SK-N-SH (cell line): ENCODE measurements at regions not wholly inside any gene's neighbourhood (a gene's known extent, or its start where the extent isn't known, plus 50 kb on each side); places are given as distances from the start of the nearest gene placed in this dataset.

ENCODE experiments used
- EP300 ChIP-seq, 2 experiments: IDR thresholded peaks; 2 replicates each; pipeline versions ENCODE4 v1.4.0 to v1.6.1; 2012; ENCODE audit warnings: borderline replicate concordance in 1 of 2, low read depth in 1 of 2, low read length in 1 of 2
- FOSL2 ChIP-seq: IDR thresholded peaks from 2 replicates; pipeline ENCODE4 v1.4.0; 2012; ENCODE audit warnings: low read depth, mild to moderate bottlenecking, moderate library complexity, borderline replicate concordance
- FOXJ3 ChIP-seq: sonication (generic); formaldehyde crosslinking; IDR thresholded peaks from 2 replicates; pipeline ENCODE4 v1.5.1; 2020; ENCODE audit warnings: mild to moderate bottlenecking, missing genetic modification reagents
- GABPA ChIP-seq: IDR thresholded peaks from 2 replicates; pipeline ENCODE4 v1.4.0; 2012; ENCODE audit warnings: low read depth, mild to moderate bottlenecking
- NRF1 ChIP-seq: IDR thresholded peaks from 2 replicates; pipeline ENCODE4 v1.6.1; 2012; ENCODE audit warnings: low read depth, mild to moderate bottlenecking, low read length
- POLR2AphosphoS5 ChIP-seq: IDR thresholded peaks from 2 replicates; pipeline ENCODE4 v1.6.1; 2012; ENCODE audit warnings: low read depth, low read length
- TCF12 ChIP-seq: IDR thresholded peaks from 2 replicates; pipeline ENCODE4 v1.4.0; 2012
- TF ChIP-seq, protein P1 (sequence below): fragments of 200-600 bp; sonication (generic); IDR thresholded peaks from 2 replicates; pipeline ENCODE4 v1.6.1; 2017; ENCODE audit warnings: antibody characterized with exemption, mild to moderate bottlenecking, moderate library complexity

DNA sequence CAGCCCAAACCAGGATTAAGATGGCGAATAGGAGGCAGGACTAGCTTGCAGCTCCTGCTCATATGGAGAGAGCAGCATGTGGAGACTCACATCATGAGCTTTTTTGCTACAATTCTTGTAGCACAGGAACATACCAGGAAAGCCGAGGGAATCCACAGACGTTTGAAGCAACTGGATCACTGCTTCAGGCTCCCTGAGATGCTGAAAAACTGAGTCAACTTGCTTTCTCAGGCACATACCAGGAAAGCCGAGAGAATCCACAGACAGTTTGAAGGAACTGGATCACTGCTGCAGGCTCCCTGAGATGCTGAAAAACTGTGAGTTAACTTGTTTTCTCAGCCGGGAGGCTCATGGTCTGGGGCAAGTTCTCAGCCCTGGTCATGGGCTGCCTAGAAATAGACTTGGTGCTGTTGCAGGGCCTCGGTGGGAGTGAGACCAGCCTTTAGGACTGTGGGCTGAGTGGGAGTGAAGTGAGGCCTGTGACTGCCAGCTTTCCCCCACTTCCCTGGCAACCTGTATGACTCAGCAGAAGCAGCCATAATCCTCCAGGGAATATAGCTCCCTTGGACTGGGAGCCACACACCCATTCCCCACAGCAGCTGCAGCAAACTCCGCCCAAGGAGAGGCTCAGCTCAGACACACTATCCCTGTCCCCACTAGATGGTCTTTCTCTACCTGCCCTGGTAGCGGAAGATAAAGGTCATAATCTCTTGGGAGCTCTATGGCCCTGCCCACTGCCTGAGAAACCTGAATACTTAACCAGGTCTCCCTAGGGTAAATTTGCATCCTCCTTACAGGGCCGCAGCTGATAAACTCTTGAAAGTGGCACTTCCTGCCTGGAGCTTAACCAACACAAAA is 51.9 kb upstream of the PFN2 start:
- TF ChIP-seq, protein P1, sequence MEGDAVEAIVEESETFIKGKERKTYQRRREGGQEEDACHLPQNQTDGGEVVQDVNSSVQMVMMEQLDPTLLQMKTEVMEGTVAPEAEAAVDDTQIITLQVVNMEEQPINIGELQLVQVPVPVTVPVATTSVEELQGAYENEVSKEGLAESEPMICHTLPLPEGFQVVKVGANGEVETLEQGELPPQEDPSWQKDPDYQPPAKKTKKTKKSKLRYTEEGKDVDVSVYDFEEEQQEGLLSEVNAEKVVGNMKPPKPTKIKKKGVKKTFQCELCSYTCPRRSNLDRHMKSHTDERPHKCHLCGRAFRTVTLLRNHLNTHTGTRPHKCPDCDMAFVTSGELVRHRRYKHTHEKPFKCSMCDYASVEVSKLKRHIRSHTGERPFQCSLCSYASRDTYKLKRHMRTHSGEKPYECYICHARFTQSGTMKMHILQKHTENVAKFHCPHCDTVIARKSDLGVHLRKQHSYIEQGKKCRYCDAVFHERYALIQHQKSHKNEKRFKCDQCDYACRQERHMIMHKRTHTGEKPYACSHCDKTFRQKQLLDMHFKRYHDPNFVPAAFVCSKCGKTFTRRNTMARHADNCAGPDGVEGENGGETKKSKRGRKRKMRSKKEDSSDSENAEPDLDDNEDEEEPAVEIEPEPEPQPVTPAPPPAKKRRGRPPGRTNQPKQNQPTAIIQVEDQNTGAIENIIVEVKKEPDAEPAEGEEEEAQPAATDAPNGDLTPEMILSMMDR, result no peak
- TF ChIP-seq TCF12 (no peak), FOXJ3 (no peak), FOSL2 (no peak), POLR2AphosphoS5 (no peak), EP300 (IDR thresholded peaks at IDR 0.05; ENCODE audit: borderline replicate concordance in 1 of 2, low read depth in 1 of 2, low read length in 1 of 2) (no peak), NRF1 (no peak), GABPA (no peak)
